TTC549 (cell line): ENCODE measurements at regions not wholly inside any gene's neighbourhood (a gene's known extent, or its start where the extent isn't known, plus 50 kb on each side); places are given as distances from the start of the nearest gene placed in this dataset.
"Not testable (repeated sequence)": the region's sequence is repeated elsewhere in the genome, so short reads cannot be mapped to it uniquely, and the experiment has no call there.

Source experiments
- FAIRE-seq: peaks from 2 replicates; lab custom pipeline; 2012; peaks lifted over from hg19 to GRCh38; lab: Jason Lieb, UNC

GRCh38 chr14:25699981-25700380, 650.0 kb upstream of the STXBP6 start:
- no peak for FAIRE-seq

- FAIRE-seq = no peak
Observed at GRCh38 chr14:25698111-25698510, 648.2 kb upstream of the STXBP6 start.

- no peak for FAIRE-seq
Observed at GRCh38 chr14:25696176-25696575, 646.2 kb upstream of the STXBP6 start.

DNA sequence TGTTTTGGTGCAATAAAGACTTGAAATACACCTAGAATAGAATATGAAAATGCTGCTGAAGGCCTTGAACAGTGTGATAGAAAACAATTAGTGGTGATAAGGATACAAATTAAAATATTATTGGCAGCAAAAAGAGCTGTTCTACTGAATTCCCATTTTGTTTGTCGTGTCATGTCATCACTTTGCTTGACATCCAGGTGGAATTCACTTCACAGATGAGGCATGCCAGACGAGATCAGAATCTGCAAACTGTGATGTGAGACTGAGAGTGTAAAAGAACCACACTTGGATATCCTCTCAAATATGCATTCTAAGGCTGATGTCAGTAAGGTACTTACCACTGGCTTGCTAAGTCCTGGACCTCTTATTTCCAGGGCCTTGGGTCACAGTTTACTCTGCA, 635.1 kb upstream of the STXBP6 start:
- no peak for FAIRE-seq

DNA sequence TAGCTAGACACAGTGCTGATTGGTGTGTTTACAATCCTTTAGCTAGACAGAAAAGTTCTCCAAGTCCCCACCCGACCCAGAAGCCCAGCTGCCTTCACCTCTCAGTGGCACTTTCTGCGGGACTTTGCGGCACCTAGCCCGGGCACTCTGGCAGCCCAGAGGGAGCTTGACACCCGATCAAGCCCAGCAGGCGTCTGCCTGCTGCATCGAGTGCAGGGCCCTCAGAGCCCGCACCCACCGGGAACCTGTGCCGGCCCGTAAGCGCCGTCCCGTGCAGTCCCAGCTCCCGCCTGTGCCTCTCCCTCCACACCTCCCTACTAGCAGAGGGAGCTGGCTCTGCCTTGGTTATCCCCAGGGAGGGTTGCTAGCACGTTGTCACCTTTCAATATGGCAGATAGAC, 631.0 kb upstream of the STXBP6 start:
- no peak for FAIRE-seq

DNA sequence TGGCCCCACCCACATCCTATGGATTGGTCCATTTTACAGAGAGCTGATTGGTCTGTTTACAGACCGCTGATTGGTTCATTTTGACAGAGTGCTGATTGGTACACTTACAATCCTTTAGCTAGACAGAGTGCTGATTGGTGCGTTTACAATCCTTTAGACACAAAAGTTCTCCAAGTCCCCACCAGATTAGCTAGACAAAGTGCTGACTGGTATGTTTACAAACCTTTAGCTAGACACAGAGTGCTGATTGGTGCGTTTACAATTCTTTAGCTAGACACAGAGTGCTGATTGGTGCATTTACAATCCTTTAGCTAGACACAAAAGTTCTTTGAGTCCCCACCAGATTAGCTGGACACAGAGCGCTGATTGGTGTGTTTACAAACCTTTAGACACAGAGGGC, 630.6 kb upstream of the STXBP6 start:
- not testable (repeated sequence) for FAIRE-seq

DNA sequence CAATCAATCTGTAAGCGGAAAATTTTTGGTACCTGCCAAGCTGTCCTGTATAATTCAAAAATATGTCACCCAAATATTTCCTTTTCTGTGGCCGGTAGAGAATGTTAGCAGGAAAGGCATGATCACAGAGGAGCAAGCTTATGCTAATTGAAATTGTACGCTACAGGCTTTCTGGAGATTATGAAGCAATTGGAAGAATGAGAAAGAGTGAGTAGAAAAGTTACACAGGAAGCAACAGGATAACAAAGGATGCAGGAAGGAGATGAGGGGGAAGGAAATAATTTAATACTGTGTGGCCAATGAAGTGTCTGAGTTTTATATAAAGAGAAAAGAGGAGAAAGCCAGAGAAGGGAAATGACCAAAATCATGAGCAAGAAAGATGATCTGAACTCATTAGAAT, 627.2 kb upstream of the STXBP6 start:
- FAIRE-seq = no peak

GRCh38 chr14:25667387-25667786, 617.4 kb upstream of the STXBP6 start:
- FAIRE-seq = no peak

GRCh38 chr14:25666877-25667276, 616.9 kb upstream of the STXBP6 start:
- FAIRE-seq = no peak

DNA sequence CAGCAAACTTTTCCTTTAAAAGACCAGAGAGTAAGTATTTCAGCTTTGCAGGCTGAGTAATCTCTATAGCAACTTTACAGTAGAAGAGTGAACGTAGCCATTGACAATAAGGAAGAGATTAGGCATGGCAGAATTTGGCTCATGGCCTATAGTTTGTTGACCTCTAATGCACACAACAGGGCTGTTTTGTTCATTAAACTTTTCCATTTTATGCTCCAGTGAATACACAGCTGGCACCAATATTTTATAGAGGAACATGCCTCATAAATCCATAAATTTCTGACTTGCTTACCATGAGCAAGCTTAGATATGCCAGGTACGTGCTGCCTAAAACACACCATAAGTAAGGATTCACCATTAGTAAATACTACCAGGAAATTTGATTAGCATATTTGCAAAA, 609.0 kb upstream of the STXBP6 start:
- FAIRE-seq = no peak

DNA sequence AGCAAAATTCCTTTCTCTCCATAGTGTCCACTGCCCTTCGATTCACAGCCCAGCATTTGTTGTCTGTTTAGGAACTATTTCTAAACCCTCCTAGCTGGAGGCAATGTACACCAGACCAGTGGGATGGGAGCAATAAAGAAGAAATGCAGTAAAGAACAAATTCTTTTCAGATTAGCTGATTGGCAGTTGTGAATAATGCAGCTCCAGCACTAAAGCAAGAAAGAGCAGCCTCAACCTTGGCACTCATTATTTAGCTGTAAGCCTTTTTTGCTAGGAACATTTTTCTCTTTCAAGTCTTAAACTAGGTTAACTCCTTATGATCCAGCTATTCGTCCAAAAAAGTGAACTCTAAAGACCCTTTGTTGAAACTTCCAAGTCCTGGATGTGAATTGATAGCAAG, 580.5 kb upstream of the STXBP6 start:
- no peak for FAIRE-seq

- FAIRE-seq = no peak
Observed at GRCh38 chr14:25628978-25629377, 579.0 kb upstream of the STXBP6 start.

DNA sequence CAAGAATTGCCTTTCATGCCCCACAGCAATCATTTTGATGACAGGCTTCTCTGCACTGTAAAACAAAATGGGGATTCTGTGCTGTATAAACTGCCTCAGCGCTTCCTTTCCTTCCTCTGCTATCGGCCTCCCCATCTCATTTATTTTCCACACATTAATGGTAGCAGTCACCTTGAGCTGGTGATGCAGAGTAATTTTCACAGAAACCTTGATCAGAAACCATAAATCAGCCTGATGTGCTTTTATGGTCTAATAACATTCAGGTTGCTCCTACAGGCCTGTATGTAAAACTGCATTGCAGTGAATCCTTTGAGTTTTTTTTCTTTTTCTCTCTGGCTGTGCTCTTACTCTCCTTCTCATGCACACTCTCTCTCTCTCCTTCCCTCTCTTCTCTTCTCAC, 578.4 kb upstream of the STXBP6 start:
- no peak for FAIRE-seq

DNA sequence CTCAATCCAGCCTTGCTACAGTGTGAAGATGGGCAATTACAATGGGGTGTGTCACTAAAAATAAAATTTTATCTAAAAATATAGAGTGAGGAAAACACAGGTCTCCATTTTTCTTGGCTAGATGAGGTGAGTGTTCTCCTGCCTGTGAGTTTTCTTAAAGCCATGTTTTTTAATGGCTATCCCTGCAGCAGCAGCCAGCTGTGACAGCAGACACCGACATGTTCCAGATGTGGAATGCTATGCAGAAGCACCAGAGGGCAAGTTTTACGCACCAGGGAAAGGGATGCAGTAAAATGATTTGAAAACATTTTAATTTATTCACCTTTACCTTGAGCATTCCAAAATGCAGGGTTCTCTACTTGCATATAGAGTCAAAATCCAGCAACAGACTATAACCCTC, 577.0 kb upstream of the STXBP6 start:
- FAIRE-seq = no peak

- no peak for FAIRE-seq
Observed at GRCh38 chr14:25622763-25623162, 572.8 kb upstream of the STXBP6 start.

DNA sequence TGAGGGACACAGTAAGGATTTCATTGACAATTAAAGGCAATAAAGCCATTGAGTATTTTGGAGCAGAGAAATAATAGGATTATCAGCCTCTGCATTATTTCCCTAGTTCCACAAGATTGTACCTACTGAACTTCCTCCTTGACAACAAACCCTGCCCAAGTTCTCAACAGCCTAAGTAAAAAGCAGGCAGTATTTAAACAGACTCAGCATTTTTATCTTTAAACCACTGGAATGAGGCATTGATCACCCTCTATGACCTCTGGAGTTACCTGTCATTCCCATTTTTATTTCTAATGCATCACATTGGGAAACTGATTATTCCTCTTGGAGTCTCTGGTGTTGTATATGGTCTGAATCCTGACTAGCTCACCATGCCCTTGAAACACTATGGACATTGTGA, 570.6 kb upstream of the STXBP6 start:
- no peak for FAIRE-seq

- no peak for FAIRE-seq
Observed at GRCh38 chr14:25615174-25615573, 565.2 kb upstream of the STXBP6 start.

DNA sequence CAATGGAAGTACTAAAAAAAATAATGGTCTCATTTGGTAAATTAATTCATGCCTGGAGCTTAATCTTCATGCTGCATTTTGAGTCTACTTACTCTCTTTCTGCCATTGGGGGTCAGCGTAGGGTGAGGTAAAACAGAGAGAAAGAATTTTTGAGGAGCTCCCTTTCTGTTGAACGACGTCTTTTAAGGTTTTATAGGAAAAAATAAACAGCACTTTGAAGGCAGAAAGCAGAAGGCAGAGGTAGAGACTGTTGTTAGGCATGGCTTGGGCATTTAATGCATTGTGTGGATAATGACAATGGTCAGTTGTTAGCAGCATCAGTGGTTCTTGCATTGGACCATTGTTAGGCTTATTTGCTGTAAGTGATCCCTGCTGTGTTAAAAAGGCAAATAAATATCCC, 557.2 kb upstream of the STXBP6 start:
- no peak for FAIRE-seq

GRCh38 chr14:25602106-25602505, 552.2 kb upstream of the STXBP6 start:
- no peak for FAIRE-seq

DNA sequence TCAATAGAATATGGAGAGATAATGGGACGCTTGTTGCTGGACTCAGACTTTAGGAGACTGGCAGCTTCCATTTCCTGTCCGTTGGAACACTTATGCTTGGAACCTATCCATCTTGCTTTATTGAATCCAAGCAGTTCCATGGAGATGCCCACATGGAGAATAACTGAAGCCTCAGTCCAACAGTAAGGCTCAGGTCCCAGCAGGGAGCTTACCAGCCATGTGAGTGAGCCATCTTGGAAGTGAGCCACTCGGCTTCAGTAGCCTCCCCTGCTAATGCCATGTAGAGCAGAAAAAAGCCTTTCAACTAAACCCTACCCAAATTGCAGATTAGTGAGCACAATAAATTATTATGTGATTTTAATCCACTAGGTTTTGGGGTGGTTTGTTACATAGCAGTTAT, 538.8 kb upstream of the STXBP6 start:
- no peak for FAIRE-seq

GRCh38 chr14:25574628-25575325, 524.8 kb upstream of the STXBP6 start:
- FAIRE-seq = no peak

GRCh38 chr14:25570483-25570882, 520.5 kb upstream of the STXBP6 start:
- FAIRE-seq = no peak

- FAIRE-seq = no peak
Observed at GRCh38 chr14:25557466-25557865, 507.5 kb upstream of the STXBP6 start.

DNA sequence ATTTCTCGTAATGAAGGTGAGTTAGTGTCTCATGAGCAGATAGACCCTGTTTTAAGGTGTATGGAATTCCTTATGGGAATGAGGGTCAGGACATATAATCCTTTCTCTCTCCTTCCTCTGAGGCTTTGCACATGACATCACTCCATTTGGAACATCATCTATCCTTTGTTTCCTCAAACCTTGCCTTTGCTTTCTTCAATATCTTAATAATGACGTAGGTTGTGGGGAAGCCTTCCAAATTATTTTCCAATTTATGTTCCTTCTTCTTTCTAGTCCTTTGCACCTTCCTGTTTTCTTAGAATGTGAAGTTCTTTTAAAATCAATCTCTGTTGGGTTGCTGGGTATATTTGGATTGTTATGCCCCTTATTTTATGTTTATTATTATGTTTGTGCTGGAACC, 502.9 kb upstream of the STXBP6 start:
- FAIRE-seq = no peak

GRCh38 chr14:25551674-25552073, 501.7 kb upstream of the STXBP6 start:
- FAIRE-seq = no peak
